Liver (tissue), 8 donors: ENCODE measurements at regions not wholly inside any gene's neighbourhood (a gene's known extent, or its start where the extent isn't known, plus 50 kb on each side); places are given as distances from the start of the nearest gene placed in this dataset.

Source experiments
- DNase-seq: peaks from one replicate; pipeline ENCODE4 v3.0.0-alpha.2; 2017; ENCODE audit warnings: low spot score
- H3K27ac ChIP-seq, 2 donors: one replicate each; pipeline ENCODE4 v1.7.0; 2013; ENCODE audit warnings: inconsistent platforms in 2 of 2, low read length in 2 of 2, control low read depth in 1 of 2, low read depth in 1 of 2, mild to moderate bottlenecking in 1 of 2
- H3K27me3 ChIP-seq, 4 donors: one replicate each; pipeline versions ENCODE4 v1.6.1 to v1.7.0; 2013; ENCODE audit warnings: low read length in 3 of 4, inconsistent platforms in 1 of 4, mild to moderate bottlenecking in 1 of 4, moderate library complexity in 1 of 4; ENCODE audit not compliant: control insufficient read depth in 4 of 4, insufficient read depth in 4 of 4
- H3K36me3 ChIP-seq, 4 donors: one replicate each; pipeline versions ENCODE4 v1.6.1 to v1.7.0; 2013; ENCODE audit warnings: low read length in 3 of 4, mild to moderate bottlenecking in 3 of 4, low read depth in 1 of 4, moderate library complexity in 1 of 4; ENCODE audit not compliant: control insufficient read depth in 4 of 4, insufficient read depth in 3 of 4
- H3K4me1 ChIP-seq, 4 donors: one replicate each; pipeline versions ENCODE4 v1.6.1 to v1.7.0; 2013; ENCODE audit warnings: low read length in 3 of 4, mild to moderate bottlenecking in 3 of 4, moderate library complexity in 1 of 4; ENCODE audit not compliant: control insufficient read depth in 4 of 4, insufficient read depth in 4 of 4
- H3K4me3 ChIP-seq, 3 donors: one replicate each; pipeline versions ENCODE4 v1.6.1 to v1.7.0; 2013; ENCODE audit warnings: low read length in 3 of 3, control low read depth in 1 of 3, low read depth in 1 of 3, mild to moderate bottlenecking in 1 of 3
- H3K9ac ChIP-seq, 2 donors: one replicate each; pipeline ENCODE4 v1.7.0; 2013; ENCODE audit warnings: low read length in 2 of 2, mild to moderate bottlenecking in 2 of 2, moderate library complexity in 2 of 2, control low read depth in 1 of 2, low read depth in 1 of 2
- H3K9me3 ChIP-seq, 4 donors: one replicate each; pipeline versions ENCODE4 v1.6.1 to v1.7.0; 2013; ENCODE audit warnings: low read length in 3 of 4; ENCODE audit not compliant: control insufficient read depth in 4 of 4
- EGR1 ChIP-seq, 2 donors: IDR thresholded peaks; 2 replicates each; pipeline ENCODE4 v1.6.1; 2016 to 2018; ENCODE audit warnings: antibody characterized with exemption in 2 of 2, low read depth in 2 of 2
- FOXA1 ChIP-seq: IDR thresholded peaks from 2 replicates; pipeline ENCODE4 v1.6.1; 2016; ENCODE audit warnings: antibody characterized with exemption
- FOXA2 ChIP-seq: IDR thresholded peaks from 2 replicates; pipeline ENCODE4 v1.6.1; 2016; ENCODE audit warnings: antibody characterized with exemption
- GABPA ChIP-seq, 2 donors: IDR thresholded peaks in 1 of 2; conservative IDR thresholded peaks in 1 of 2; 2 replicates each; pipeline ENCODE4 v1.6.1; 2016; ENCODE audit warnings: antibody characterized with exemption in 2 of 2, mild to moderate bottlenecking in 1 of 2, moderate library complexity in 1 of 2
- HNF4A ChIP-seq, 2 donors: conservative IDR thresholded peaks; 2 replicates each; pipeline ENCODE4 v1.6.1; 2016; ENCODE audit warnings: antibody characterized with exemption in 2 of 2, mild to moderate bottlenecking in 2 of 2
- HNF4G ChIP-seq: IDR thresholded peaks from 2 replicates; pipeline ENCODE4 v1.6.1; 2016; ENCODE audit warnings: antibody characterized with exemption
- JUND ChIP-seq, 2 donors: IDR thresholded peaks; 2 replicates each; pipeline ENCODE4 v1.6.1; 2016; ENCODE audit warnings: antibody characterized with exemption in 2 of 2
- NR2F2 ChIP-seq: IDR thresholded peaks from 2 replicates; pipeline ENCODE4 v1.6.1; 2016; ENCODE audit warnings: antibody characterized with exemption
- RAD21 ChIP-seq, 2 donors: IDR thresholded peaks; 2 replicates each; pipeline ENCODE4 v1.6.1; 2016; ENCODE audit warnings: antibody characterized with exemption in 2 of 2, mild to moderate bottlenecking in 2 of 2
- RXRA ChIP-seq, 2 donors: IDR thresholded peaks; 2 replicates each; pipeline ENCODE4 v1.6.1; 2017 to 2018; ENCODE audit warnings: antibody characterized with exemption in 2 of 2, mild to moderate bottlenecking in 1 of 2
- SP1 ChIP-seq: IDR thresholded peaks from 2 replicates; pipeline ENCODE4 v1.6.1; 2018; ENCODE audit warnings: antibody characterized with exemption, mild to moderate bottlenecking
- TAF1 ChIP-seq: conservative IDR thresholded peaks from 2 replicates; pipeline ENCODE4 v1.6.1; 2016; ENCODE audit warnings: antibody characterized with exemption, mild to moderate bottlenecking
- YY1 ChIP-seq: IDR thresholded peaks from 2 replicates; pipeline ENCODE4 v1.6.1; 2016; ENCODE audit warnings: antibody characterized with exemption, mild to moderate bottlenecking
- WGBS: extraction: QIAGEN DNeasy Blood & Tissue Kit; methylation state at CpG from one replicate; pipeline ENCODE4 v1.1.7; 2013; 5-methylcytosine and 5-hydroxymethylcytosine counted together
- TF ChIP-seq, protein P1 (sequence below): IDR thresholded peaks from 2 replicates; pipeline ENCODE4 v1.6.1; 2016; ENCODE audit warnings: antibody characterized with exemption
- TF ChIP-seq, protein P2 (sequence below): IDR thresholded peaks from 2 replicates; pipeline ENCODE4 v1.6.1; 2016; ENCODE audit warnings: antibody characterized with exemption
- TF ChIP-seq, protein P3 (sequence below): IDR thresholded peaks from 2 replicates; pipeline ENCODE4 v1.6.1; 2016; ENCODE audit warnings: antibody characterized with exemption, mild to moderate bottlenecking
- TF ChIP-seq, protein P4 (sequence below): IDR thresholded peaks from 2 replicates; pipeline ENCODE4 v1.6.1; 2016; ENCODE audit warnings: antibody characterized with exemption
- TF ChIP-seq, protein P5 (sequence below): fragments of 150-350 bp; IDR thresholded peaks from 2 replicates; pipeline ENCODE4 v1.5.1; 2017; ENCODE audit warnings: improper control_type of control experiment, low read depth, low read length; ENCODE audit not compliant: missing input control
- donor health status: healthy.
- donor health status: healthy.
- donor health status: healthy.
- donor health status: healthy.
- donor health status: healthy.

DNA sequence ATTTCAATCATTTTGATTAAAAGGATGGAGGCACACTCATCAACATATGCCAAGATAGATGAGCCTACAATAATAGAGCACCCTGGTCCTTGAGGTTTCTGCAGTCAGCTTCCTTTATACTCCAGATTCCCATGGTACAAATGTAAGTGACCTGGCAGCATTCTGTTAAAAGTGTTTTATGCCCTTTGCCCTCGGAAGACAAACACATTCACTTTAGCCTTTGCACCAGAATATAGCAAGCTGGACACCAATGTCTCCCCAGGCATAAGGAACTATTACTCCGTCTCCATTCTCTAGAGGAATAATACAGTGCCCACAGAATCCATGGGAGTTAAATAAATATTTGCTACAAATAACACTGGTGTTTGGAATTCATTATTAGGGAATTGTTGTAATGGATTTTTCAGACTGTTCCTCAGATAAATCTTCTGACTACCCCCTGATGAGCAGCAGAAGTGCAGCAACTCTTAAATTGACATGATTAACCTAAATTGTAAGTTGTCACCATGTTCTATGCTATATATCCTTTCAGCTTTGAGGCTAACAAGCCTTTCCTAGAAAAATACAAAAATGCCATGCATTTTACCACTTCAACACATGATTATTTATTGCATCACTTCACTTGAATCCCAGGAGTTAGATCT, 340.2 kb downstream of the TBC1D32 start:
- H3K27ac ChIP-seq, result no peak overlapping the region
- WGBS, result 34% methylated on average over 2 of the region's 2 CpGs

More for the DNA sequence above, 340.2 kb downstream of the TBC1D32 start:
- Histone ChIP-seq H3K9me3 (no peaks in the 10 kb centered on the region), H3K36me3 (no peaks in the 10 kb centered on the region), H3K4me1 (peaks cover 0 to 24% (median 13%) of the 10 kb centered on the region in 4 donors), H3K27me3 (no peaks in the 10 kb centered on the region), H3K4me3 (no peak overlapping the region), H3K9ac (no peak overlapping the region)
- no peak for DNase-seq
- TF ChIP-seq FOXA2 (no peak), HNF4A (conservative IDR thresholded peaks at IDR 0.05) (peak; percentile 87 to 89), HNF4G (peak; percentile 69), JUND (IDR thresholded peaks at IDR 0.05) (peak in 1 of 2 donors; percentile 11), FOXA1 (no peak), SP1 (peak; percentile 86), YY1 (peak; percentile 35), TAF1 (no peak), RXRA (IDR thresholded peaks at IDR 0.05) (peak; percentile 37 to 51), NR2F2 (no peak), GABPA (IDR thresholded peaks at IDR 0.05 in 1 of 2, conservative IDR thresholded peaks at IDR 0.05 in 1 of 2) (peak in 1 of 2 donors; percentile 38), EGR1 (IDR thresholded peaks at IDR 0.05; ENCODE audit: low read depth in 2 of 2) (no peak), RAD21 (IDR thresholded peaks at IDR 0.05) (no peak)
- TF ChIP-seq, protein P1, sequence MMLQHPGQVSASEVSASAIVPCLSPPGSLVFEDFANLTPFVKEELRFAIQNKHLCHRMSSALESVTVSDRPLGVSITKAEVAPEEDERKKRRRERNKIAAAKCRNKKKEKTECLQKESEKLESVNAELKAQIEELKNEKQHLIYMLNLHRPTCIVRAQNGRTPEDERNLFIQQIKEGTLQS, result no peak
- TF ChIP-seq, protein P2, sequence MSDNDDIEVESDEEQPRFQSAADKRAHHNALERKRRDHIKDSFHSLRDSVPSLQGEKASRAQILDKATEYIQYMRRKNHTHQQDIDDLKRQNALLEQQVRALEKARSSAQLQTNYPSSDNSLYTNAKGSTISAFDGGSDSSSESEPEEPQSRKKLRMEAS, result peak; percentile 35
- TF ChIP-seq, protein P3, sequence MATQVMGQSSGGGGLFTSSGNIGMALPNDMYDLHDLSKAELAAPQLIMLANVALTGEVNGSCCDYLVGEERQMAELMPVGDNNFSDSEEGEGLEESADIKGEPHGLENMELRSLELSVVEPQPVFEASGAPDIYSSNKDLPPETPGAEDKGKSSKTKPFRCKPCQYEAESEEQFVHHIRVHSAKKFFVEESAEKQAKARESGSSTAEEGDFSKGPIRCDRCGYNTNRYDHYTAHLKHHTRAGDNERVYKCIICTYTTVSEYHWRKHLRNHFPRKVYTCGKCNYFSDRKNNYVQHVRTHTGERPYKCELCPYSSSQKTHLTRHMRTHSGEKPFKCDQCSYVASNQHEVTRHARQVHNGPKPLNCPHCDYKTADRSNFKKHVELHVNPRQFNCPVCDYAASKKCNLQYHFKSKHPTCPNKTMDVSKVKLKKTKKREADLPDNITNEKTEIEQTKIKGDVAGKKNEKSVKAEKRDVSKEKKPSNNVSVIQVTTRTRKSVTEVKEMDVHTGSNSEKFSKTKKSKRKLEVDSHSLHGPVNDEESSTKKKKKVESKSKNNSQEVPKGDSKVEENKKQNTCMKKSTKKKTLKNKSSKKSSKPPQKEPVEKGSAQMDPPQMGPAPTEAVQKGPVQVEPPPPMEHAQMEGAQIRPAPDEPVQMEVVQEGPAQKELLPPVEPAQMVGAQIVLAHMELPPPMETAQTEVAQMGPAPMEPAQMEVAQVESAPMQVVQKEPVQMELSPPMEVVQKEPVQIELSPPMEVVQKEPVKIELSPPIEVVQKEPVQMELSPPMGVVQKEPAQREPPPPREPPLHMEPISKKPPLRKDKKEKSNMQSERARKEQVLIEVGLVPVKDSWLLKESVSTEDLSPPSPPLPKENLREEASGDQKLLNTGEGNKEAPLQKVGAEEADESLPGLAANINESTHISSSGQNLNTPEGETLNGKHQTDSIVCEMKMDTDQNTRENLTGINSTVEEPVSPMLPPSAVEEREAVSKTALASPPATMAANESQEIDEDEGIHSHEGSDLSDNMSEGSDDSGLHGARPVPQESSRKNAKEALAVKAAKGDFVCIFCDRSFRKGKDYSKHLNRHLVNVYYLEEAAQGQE, result peak; percentile 34
- TF ChIP-seq, protein P4, sequence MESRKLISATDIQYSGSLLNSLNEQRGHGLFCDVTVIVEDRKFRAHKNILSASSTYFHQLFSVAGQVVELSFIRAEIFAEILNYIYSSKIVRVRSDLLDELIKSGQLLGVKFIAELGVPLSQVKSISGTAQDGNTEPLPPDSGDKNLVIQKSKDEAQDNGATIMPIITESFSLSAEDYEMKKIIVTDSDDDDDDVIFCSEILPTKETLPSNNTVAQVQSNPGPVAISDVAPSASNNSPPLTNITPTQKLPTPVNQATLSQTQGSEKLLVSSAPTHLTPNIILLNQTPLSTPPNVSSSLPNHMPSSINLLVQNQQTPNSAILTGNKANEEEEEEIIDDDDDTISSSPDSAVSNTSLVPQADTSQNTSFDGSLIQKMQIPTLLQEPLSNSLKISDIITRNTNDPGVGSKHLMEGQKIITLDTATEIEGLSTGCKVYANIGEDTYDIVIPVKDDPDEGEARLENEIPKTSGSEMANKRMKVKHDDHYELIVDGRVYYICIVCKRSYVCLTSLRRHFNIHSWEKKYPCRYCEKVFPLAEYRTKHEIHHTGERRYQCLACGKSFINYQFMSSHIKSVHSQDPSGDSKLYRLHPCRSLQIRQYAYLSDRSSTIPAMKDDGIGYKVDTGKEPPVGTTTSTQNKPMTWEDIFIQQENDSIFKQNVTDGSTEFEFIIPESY, result no peak
- TF ChIP-seq, protein P5, sequence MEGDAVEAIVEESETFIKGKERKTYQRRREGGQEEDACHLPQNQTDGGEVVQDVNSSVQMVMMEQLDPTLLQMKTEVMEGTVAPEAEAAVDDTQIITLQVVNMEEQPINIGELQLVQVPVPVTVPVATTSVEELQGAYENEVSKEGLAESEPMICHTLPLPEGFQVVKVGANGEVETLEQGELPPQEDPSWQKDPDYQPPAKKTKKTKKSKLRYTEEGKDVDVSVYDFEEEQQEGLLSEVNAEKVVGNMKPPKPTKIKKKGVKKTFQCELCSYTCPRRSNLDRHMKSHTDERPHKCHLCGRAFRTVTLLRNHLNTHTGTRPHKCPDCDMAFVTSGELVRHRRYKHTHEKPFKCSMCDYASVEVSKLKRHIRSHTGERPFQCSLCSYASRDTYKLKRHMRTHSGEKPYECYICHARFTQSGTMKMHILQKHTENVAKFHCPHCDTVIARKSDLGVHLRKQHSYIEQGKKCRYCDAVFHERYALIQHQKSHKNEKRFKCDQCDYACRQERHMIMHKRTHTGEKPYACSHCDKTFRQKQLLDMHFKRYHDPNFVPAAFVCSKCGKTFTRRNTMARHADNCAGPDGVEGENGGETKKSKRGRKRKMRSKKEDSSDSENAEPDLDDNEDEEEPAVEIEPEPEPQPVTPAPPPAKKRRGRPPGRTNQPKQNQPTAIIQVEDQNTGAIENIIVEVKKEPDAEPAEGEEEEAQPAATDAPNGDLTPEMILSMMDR, result no peak
